MM.1S (cell line): ENCODE measurements at regions not wholly inside any gene's neighbourhood (a gene's known extent, or its start where the extent isn't known, plus 50 kb on each side); places are given as distances from the start of the nearest gene placed in this dataset.
"Not testable (repeated sequence)": the region's sequence is repeated elsewhere in the genome, so short reads cannot be mapped to it uniquely, and the experiment has no call there.

ENCODE experiments used
- DNase-seq: peaks from one replicate; pipeline ENCODE4 v3.0.0-alpha.2; 2015
- H2AFZ ChIP-seq: fragments of 300-600 bp; sonication (generic); 2 replicates; pipeline ENCODE4 v1.6.0; 2016; ENCODE audit warnings: antibody characterized with exemption, low read length
- H3F3A ChIP-seq: fragments of 300-600 bp; sonication (generic); 2 replicates; pipeline ENCODE4 v1.6.1; 2016; ENCODE audit warnings: mild to moderate bottlenecking, antibody characterized with exemption, low read length, moderate library complexity, mixed read lengths; ENCODE audit not compliant: insufficient read depth
- H3K27ac ChIP-seq: fragments of 300-600 bp; sonication (generic); 2 replicates; pipeline ENCODE4 v1.5.1; 2016; ENCODE audit warnings: mild to moderate bottlenecking, low read length
- H3K27me3 ChIP-seq: fragments of 300-600 bp; sonication (generic); replicated peaks from 2 replicates; pipeline ENCODE4 v1.6.0; 2016; ENCODE audit warnings: low read length; ENCODE audit not compliant: insufficient read depth
- H3K36me3 ChIP-seq: fragments of 300-600 bp; sonication (generic); replicated peaks from 2 replicates; pipeline ENCODE4 v1.6.1; 2016; ENCODE audit warnings: mild to moderate bottlenecking, low read length, mixed read lengths; ENCODE audit not compliant: insufficient read depth
- H3K4me1 ChIP-seq: fragments of 300-600 bp; sonication (generic); 2 replicates; pipeline ENCODE4 v1.6.1; 2016; ENCODE audit warnings: low read length, mixed read lengths
- H3K4me2 ChIP-seq: fragments of 300-600 bp; sonication (generic); 2 replicates; pipeline ENCODE4 v1.6.0; 2016; ENCODE audit warnings: low read depth, low read length
- H3K4me3 ChIP-seq: fragments of 300-600 bp; sonication (generic); 2 replicates; pipeline ENCODE4 v1.5.1; 2016; ENCODE audit warnings: low read length, mixed read lengths
- H3K79me2 ChIP-seq: fragments of 300-600 bp; sonication (generic); 2 replicates; pipeline ENCODE4 v1.6.1; 2016; ENCODE audit warnings: mixed run types, low read length, mixed read lengths
- H3K9ac ChIP-seq: fragments of 300-600 bp; sonication (generic); 2 replicates; pipeline ENCODE4 v1.6.1; 2016; ENCODE audit warnings: low read length, mixed read lengths
- H3K9me2 ChIP-seq: fragments of 300-600 bp; sonication (generic); replicated peaks from 2 replicates; pipeline ENCODE4 v1.6.1; 2016; ENCODE audit warnings: mild to moderate bottlenecking, low read length, mixed read lengths; ENCODE audit not compliant: insufficient read depth
- H3K9me3 ChIP-seq: fragments of 300-600 bp; sonication (generic); replicated peaks from 2 replicates; pipeline ENCODE4 v1.6.1; 2016; ENCODE audit warnings: mild to moderate bottlenecking, low read length, mixed read lengths; ENCODE audit not compliant: insufficient read depth
- H4K20me1 ChIP-seq: fragments of 300-600 bp; sonication (generic); 2 replicates; pipeline ENCODE4 v1.6.1; 2016; ENCODE audit warnings: mild to moderate bottlenecking, low read length, moderate library complexity, mixed read lengths; ENCODE audit not compliant: insufficient read depth
- EZH2 ChIP-seq: fragments of 300-600 bp; sonication (generic); optimal IDR thresholded peaks from 2 replicates; pipeline ENCODE3; 2017; ENCODE audit warnings: low read depth, mild to moderate bottlenecking, antibody characterized with exemption, low read length, mixed read lengths
- EZH2phosphoT487 ChIP-seq: fragments of 300-600 bp; sonication (generic); IDR thresholded peaks from 2 replicates; pipeline ENCODE4 v1.6.1; 2018; ENCODE audit warnings: antibody characterized with exemption, low read length
- TF ChIP-seq, protein P1 (sequence below): fragments of 300-600 bp; sonication (generic); IDR thresholded peaks from 2 replicates; pipeline ENCODE4 v1.5.1; 2016; ENCODE audit warnings: antibody characterized with exemption, low read length, mixed read lengths

GRCh38 chr16:75827372-75828038, 101.2 kb upstream of the CPHXL start:
- H3K27me3 ChIP-seq, DNase-seq, H2AFZ ChIP-seq, H3K79me2 ChIP-seq, H3K9me2 ChIP-seq, H3K27ac ChIP-seq, H3K9ac ChIP-seq, H3K36me3 ChIP-seq, H4K20me1 ChIP-seq, H3K9me3 ChIP-seq, H3K4me3 ChIP-seq, H3K4me2 ChIP-seq, H3K4me1 ChIP-seq, H3F3A ChIP-seq: not testable (repeated sequence)

- H3K9me2 ChIP-seq, H3K4me3 ChIP-seq, H3K4me1 ChIP-seq, H3K27me3 ChIP-seq, H3K36me3 ChIP-seq, H3K9me3 ChIP-seq, H4K20me1 ChIP-seq, H2AFZ ChIP-seq, DNase-seq, H3K9ac ChIP-seq, H3K27ac ChIP-seq, H3F3A ChIP-seq, H3K4me2 ChIP-seq, H3K79me2 ChIP-seq: not testable (repeated sequence)
These were observed 107.1 kb upstream of the CPHXL start for GRCh38 chr16:75833385-75833784.

GRCh38 chr16:75836347-75837010, 110.2 kb upstream of the CPHXL start:
- H3K4me1 ChIP-seq: no peaks in the 10 kb centered on the region

GRCh38 chr16:75837264-75837663, 111.0 kb upstream of the CPHXL start:
- H3K27me3 ChIP-seq: no peaks in the 10 kb centered on the region
- TF ChIP-seq EZH2phosphoT487 (no peak), EZH2 (no peak)
- TF ChIP-seq, protein P1, sequence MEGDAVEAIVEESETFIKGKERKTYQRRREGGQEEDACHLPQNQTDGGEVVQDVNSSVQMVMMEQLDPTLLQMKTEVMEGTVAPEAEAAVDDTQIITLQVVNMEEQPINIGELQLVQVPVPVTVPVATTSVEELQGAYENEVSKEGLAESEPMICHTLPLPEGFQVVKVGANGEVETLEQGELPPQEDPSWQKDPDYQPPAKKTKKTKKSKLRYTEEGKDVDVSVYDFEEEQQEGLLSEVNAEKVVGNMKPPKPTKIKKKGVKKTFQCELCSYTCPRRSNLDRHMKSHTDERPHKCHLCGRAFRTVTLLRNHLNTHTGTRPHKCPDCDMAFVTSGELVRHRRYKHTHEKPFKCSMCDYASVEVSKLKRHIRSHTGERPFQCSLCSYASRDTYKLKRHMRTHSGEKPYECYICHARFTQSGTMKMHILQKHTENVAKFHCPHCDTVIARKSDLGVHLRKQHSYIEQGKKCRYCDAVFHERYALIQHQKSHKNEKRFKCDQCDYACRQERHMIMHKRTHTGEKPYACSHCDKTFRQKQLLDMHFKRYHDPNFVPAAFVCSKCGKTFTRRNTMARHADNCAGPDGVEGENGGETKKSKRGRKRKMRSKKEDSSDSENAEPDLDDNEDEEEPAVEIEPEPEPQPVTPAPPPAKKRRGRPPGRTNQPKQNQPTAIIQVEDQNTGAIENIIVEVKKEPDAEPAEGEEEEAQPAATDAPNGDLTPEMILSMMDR: no peak
- no peak for DNase-seq

More at GRCh38 chr16:75836347-75837010, 110.2 kb upstream of the CPHXL start:
- H3K4me2 ChIP-seq: no peak overlapping the region
- H4K20me1 ChIP-seq: no peaks in the 10 kb centered on the region
- H3F3A ChIP-seq: no peaks in the 10 kb centered on the region
- H3K36me3 ChIP-seq: no peaks in the 10 kb centered on the region
- H3K27me3 ChIP-seq: no peaks in the 10 kb centered on the region
- TF ChIP-seq EZH2phosphoT487 (no peak), EZH2 (no peak)
- TF ChIP-seq, protein P1: no peak
- H3K9me3 ChIP-seq: no peaks in the 10 kb centered on the region
- no peak for DNase-seq
- no peak overlapping the region for H3K27ac ChIP-seq
- no peaks in the 10 kb centered on the region for H3K9me2 ChIP-seq
- H3K9ac ChIP-seq: no peak overlapping the region
- H3K79me2 ChIP-seq: no peaks in the 10 kb centered on the region
- no peak overlapping the region for H3K4me3 ChIP-seq
- H2AFZ ChIP-seq: no peak overlapping the region

More at GRCh38 chr16:75837264-75837663, 111.0 kb upstream of the CPHXL start:
- no peak overlapping the region for H3K9ac ChIP-seq
- no peak overlapping the region for H3K4me3 ChIP-seq
- H3K36me3 ChIP-seq: no peaks in the 10 kb centered on the region
- no peaks in the 10 kb centered on the region for H4K20me1 ChIP-seq
- H3K4me2 ChIP-seq: no peak overlapping the region
- no peaks in the 10 kb centered on the region for H3K79me2 ChIP-seq
- no peaks in the 10 kb centered on the region for H3F3A ChIP-seq
- no peak overlapping the region for H3K27ac ChIP-seq
- no peaks in the 10 kb centered on the region for H3K9me2 ChIP-seq
- H3K4me1 ChIP-seq: no peaks in the 10 kb centered on the region
- H3K9me3 ChIP-seq: no peaks in the 10 kb centered on the region
- no peak overlapping the region for H2AFZ ChIP-seq
